ENCODE measurements at regions not wholly inside any gene's neighbourhood (a gene's known extent, or its start where the extent isn't known, plus 50 kb on each side); places are given as distances from the start of the nearest gene placed in this dataset.
A peak's percentile ranks its signal among the peaks of the same experiment; 100 is the strongest.
"Not testable (repeated sequence)": the region's sequence is repeated elsewhere in the genome, so short reads cannot be mapped to it uniquely, and the experiment has no call there.

DNA sequence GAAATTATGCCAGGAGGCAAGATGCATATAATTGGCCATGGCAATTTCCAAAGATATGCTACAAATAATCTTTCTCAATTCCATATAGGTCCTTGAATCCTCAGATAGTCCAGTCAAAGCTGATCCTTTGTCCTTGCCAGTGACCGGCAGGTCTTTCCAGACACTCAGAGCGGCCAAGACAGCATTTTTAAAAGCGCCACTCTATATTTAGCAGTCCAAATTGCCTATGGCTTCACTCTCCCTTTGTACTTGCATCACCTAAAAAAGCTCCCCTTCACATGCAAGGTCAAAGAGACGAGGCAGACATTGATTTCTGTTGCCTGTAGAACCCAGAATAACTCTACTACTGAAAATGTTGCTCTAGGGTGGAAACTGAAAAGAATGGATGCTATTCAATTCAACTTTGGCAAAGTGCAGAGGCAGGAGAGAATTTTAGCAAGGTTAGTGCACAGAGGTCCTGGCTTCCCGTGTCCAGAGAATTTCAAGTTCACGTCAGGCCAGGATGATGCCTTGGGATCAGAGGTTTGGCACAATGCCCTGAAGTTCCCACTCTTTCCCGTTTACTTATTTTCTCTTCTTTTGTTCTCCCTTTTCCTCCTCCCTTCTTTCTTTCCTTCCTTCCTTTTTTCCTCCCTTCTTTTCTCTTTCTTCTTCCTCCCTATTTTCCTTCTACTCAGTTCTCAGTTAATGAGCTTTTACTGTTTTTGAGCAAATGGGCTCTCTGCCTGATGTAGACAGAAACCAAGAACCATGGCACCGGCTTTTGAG is 108.5 kb downstream of the KCNK1 start:
- DNase-seq, result no peak

DNA sequence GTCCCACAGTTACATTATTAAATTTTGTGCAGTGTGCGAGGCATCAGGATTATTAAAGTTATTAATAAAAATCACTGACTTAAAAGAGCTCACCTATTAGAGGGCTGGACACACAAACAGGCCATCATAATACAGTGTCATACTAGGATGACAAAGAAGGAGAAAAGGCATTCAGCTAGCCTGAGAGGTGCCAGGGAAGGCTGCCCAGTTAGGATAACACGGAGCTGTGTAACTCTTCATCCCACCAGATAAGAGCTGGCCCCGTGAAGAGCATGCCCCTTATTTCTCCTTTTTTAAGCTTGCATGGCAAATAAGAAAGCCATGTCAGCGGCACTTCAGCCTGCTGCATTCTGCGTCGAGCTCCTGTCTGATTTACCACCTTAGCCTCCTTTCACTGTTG is 109.5 kb downstream of the KCNK1 start:
- no peak for DNase-seq

DNA sequence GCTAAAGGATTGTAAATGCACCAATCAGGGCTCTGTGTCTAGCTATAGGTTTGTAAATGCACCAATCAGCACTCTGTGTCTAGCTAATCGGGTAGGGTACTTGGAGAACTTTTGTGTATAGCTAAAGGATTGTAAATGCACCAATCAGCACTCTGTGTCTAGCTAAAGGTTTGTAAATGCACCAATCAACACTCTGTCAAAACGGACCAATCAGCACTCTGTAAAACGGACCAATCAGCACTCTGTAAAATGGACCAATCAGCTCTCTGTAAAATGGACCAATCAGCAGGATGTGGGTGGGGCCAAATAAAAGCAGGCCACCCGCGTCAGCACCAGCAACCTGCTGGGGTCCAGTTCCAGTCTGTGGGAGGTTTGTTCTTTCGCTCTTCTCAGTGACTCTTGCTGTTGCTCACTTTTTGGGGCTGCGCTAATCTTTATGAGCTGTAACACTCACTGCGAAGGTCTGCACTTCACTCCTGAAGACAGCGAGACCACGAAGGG is 110.3 kb downstream of the KCNK1 start:
- DNase-seq, result not testable (repeated sequence)

DNA sequence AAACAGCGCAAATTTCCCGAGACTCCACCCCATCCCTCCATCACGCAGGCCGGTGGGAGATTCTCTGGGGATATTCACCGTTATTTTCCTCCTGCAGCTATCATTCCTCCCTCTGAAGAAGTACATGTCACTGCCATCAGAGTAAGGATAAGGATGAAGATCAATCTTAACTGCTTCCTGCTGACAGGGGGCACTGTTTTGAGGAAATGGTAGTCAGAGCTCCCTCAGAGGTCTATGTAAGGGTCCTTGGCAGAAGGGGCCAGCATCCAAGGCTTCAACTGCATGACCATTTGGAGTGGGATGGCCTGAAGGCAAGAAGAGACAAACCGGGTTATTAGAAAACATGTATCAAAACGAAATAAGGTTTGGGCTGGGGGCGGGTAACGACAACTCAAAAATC is 111.5 kb downstream of the KCNK1 start:
- no peak for DNase-seq

DNA sequence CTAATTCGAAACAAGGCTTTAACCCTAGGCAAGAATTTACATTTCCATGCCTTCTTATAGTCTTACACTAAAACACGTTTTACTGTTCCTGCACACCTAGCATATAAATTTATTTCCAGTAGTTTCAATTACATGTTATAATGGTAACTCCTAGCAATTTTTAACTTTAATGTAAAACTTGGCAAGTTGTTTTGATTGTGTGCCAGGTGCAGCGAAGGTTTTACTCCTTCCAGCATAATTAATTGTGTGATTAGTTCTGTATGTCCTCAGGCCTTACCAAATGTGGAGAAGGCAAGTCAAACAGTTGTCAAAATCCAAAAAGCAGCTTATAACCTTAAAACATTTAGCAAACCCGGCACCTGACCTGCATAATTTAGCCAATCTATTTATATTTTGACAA is 114.8 kb downstream of the KCNK1 start:
- no peak for DNase-seq

DNA sequence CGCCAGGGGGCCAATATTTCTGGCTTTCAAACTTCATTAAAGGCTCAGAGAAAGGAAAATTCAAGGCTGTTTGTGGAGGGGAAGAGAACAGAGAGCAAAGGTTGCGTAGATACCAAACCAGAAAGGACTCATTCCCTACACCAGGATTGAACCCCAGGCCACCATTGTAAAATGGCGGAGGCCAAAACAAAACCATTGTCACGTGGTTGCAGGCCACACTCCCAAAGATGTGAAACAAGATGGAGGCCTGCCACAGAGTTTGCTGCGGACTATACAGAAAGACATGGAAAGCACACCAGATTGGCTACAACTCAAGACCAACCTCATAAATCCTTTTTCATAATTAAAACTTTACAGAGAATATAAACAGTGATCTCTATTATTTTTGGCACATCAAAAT is 116.5 kb downstream of the KCNK1 start:
- no peak for DNase-seq

DNA sequence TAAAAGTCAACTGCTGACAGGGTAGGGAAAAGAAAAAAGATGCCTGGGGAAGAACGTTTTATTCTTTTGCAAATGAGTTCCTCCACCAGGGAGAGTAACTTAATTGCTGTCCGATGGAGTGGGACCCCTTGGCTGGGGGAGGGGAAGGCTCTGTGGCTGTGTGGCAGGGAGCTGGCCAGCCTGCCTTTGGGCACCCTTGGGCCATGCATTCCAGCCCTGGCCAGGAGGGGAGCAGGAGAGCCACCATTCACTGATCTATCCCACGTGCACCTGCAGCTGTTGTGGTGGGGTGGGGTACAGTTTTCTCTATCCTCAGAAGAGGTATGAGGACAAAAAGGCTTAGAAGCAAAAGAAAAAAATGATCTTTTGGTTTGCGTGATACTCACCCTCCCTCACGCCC is 116.9 kb downstream of the KCNK1 start:
- no peak for DNase-seq

DNA sequence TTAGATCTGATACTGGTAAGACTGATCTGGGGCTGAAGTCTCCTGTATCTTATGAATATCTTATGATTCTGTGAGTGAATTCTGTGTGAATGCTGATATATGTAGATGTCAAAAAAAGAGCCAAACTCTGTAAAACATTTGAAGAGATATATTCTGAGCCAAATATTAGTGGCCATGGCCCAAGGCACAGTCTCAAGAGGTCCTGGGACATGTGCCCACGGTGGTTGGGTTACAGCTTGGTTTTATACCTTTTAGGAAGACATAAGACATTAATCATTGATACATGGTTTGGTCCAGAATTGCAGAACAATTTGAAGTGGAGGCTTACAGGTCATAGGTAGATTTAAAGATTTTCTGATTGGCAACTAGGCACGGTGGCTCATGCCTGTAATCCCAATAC is 118.3 kb downstream of the KCNK1 start:
- DNase-seq, result no peak

DNA sequence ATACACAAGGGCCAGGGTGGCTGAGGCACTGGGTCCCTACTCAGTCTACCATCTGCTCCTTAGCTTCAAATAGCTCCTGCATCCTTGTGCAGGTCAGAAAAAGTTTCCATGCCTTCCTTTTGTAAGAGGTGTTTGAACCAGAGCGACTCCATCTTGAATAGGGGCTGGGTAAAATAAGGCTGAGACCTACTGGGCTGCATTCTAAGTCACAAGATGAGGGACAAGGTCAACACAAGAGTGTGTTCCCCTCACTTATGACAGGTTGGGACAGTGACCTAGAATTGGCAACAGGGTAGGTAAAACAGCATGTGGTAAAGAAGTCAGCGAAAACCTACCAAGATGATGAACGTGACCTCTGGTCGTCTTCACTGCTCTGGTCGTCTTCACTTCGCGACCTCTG is 120.5 kb downstream of the KCNK1 start:
- DNase-seq, result no peak

DNA sequence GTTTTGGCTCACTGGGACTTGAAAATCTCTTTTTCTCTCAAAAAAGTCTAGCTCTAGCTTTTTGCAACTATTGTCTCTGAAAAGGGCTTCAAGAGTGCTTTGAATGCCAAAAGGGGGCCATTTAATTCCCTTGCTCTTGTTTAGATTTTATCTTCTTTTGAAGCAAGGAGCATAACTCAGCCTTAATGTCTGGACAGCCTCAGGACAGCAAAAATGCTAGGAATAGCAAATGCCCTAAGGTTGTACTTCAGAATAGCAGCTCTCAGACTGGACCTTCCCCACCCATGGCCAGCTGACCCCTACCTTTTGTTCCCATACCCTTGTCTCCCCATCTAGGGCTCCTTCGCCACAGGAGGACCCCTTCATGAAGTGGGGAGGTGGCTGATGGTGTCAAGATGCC is 121.4 kb downstream of the KCNK1 start:
- peak; percentile 71 for DNase-seq

DNA sequence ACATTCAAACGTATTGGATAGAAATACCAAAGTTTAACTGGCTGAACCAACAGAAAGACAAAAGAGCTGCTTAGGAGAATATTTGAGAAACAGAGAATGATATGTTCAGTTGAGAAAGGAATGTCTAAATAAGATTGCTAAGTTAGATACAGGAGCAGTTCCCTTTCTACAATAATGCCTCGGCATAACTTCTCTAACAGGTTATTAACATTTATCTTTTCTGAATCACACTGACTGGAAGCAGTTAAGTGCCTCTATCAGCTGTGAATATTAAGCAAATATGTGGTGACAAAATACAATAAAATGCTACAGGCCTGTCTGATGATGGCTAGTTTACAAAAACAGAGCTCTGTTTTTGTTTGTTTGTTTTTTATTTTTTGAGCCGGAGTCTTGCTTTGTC is 121.9 kb downstream of the KCNK1 start:
- DNase-seq, result no peak

DNA sequence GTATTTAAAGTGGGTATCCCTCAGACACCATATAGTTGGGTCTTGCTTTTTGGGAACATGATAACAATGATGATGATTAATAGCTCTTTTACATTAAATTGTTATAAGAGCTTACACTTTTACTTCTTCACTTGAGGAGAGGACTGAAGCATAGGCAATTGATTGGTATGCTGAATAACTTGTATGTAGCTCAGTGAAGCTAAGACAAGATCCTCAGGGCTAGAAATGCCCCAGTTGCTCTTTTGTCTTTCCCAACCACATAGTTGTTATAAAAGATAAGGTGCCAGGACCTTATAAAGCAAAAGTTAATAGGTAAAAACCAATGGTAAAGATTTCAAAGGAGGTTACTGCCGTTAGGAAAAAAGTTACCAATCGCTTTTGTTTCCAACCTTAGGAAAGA is 123.4 kb downstream of the KCNK1 start:
- DNase-seq, result no peak

DNA sequence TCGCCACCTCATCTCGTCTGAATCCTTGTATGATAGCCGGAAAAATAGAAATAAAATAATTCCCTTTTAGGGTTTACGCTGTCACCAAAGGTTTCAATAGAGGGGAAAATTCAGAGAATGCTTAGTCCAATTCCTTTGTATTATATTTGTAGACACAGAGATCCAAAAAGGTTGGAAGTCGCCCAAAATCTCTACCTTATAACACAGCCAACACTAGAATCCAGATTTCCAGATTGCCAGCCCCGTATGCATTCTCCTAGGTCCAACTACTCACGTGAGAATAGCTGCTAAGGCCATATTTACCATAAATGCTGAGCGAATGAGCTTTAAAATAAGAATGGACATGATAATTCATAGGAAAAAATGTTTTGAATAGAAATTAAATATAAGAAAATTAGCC is 124.5 kb downstream of the KCNK1 start:
- DNase-seq, result no peak

DNA sequence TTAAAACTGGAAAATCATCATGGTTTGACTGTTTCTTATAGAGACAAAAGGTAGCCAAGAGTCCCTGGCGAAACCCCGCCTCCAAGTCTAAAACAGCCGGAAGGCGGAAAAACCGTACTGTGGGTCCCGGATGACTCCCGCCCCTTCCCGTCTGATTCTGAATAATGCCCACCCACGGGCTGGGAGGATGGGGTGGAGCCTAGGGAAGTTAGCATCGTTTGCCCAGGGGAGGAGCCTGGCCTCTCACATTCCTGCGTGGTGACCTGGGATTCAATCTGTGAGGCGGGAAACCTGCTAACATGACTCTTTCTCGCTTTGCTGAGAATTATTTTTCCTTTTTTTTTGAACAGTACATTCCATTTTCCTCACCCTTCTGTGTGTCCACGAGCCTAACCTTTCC is 124.9 kb downstream of the KCNK1 start:
- no peak for DNase-seq

DNA sequence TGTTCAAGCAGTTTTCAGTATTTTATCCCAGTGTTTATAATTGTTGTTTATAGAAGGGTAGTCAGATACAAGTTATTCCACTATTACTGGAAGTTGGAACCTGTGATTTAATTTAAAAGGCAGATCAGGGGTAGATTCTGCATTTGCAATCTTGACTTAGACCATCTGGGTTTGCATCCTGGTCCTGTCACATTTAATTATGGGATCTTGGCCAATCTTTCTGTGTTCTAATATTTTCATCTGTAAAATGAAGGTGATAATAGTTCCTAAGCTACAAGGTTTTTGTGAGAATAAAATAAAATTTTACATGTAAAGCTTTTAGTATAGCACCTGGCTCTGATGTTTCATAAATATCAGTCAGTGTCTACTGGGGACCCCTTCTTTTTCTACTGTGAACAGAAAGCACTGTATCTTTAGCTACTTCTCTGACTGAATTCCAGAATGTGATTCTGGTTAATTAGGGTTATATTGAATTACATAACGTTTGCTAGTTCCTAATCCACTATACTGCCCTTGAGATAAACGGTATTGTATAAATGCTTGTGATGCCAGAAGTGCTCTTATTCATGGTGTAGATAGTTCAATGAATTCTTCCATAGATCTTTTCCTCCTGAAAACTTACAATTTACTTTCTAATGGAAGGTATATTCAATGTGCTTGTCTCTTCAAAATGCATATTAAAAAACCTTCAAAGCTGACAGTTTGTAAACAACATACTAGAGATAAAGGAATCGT is 131.0 kb downstream of the KCNK1 start:
- DNase-seq, result no peak

DNA sequence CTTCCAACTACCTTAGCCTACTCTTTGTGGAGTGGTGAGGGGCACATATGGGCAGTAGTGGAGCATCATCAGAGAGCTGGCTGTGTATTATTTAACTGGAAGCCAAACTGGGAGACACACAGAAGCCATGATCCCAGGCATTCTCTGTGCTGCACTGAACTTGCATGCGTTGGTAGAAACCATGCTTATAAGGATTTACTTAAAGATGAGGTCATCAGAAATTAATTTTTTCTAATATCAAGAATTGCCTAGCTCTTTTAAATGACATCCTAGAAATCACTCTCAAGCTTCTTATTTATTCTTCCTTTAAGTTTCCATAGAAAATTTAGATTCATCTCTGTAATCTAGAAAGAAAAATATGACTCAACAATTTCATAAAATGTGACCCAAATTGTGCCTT is 136.2 kb downstream of the KCNK1 start:
- no peak for DNase-seq

DNA sequence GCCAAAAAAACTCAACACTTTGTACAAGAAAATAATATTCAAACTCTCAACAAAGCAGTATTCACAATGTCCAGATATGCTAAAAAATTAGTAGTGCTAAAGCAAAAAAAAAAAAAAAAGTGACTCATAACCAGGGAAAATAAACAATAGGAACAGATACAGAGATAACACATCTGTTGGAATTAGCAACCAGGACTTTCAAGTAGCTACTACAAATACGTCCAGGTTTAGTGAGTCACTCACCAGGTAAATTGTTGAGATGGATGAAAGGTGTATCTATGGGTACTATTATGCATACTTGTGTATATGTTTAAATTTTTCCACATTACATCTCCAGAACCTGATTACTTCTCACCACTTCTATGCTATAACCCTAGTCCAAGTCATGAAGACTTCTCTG is 144.8 kb upstream of the SLC35F3 start:
- DNase-seq, result no peak

DNA sequence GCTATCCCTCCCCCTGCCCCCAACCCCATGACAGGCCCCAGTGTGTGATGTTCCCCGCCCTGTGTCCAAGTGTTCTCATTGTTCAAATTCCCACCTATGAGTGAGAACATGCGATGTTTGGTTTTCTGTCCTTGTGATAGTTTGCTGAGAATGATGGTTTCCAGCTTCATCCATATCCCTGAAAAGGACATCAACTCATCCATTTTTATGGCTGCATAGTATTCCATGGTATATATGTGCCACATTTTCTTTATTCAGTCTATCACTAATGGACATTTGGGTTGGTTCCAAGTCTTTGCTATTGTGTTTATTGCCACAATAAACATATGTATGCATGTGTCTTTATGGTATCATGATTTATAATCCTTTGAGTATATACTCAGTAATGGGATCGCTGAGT is 140.2 kb upstream of the SLC35F3 start:
- DNase-seq, result not testable (repeated sequence)

DNA sequence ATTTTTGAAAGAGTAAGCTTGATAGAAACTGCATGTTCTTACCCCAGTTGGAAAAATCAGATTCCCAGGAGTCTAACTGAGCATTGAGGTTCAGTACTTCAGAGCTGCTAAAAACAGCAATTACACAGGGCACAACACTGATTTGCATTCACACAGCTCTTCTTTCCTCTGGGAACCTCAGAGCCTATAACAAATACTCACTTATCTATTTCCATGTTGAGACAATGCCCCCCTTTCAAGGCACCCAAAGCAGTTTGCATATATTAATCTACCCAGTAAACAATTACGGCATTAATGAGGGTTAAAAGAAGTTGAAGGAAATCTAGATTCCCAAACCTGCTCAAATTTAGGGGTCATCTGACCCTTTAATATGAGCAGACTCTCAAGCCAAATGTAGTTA is 126.9 kb upstream of the SLC35F3 start:
- no peak for DNase-seq

DNA sequence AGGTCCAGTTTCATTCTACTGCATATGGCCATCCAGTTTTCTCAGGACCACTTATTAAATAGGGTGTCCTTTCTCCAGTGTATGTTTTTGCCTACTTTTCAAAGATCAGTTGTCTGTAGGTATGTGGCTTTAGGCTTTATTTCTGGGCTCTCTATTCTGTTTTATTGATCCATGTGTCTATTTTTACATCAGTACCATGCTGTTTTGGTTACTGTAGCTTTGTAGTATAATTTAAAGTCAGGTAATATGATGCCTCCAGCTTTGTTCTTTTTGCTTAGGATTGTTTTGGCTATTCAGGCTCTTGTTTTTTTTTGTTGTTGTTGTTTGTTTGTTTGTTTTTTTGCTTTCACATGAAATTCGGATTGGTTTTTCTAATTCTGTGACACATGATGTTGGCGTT is 124.4 kb upstream of the SLC35F3 start:
- DNase-seq, result no peak

DNA sequence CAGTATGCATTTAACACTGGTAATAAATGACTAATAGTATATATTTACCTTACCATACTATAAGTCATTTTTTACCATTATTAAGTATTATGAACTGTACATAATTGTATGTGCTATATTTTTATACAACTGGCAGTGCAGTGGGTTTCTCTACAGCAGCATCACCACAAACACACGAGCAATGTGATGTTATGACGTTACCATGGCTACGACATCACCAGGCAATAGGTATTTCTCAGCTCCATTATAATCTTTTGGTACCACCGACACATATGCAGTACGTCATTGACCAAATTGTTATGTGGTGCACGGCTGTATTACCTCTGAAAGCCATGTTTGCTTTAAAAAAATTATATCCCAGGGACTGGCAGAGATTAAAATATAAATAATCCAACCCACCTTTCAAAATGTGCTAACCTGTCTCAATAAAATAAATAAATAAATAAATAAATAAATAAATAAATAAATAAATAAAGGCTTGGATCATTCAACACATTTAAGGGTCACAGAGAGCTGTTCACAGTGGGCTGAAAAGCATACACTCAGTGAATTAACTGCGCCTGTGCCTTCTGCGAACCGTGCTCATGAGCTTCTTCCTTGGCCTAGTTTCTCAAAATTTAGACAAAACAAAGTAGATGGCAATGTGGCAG is 121.4 kb upstream of the SLC35F3 start:
- no peak for DNase-seq

DNA sequence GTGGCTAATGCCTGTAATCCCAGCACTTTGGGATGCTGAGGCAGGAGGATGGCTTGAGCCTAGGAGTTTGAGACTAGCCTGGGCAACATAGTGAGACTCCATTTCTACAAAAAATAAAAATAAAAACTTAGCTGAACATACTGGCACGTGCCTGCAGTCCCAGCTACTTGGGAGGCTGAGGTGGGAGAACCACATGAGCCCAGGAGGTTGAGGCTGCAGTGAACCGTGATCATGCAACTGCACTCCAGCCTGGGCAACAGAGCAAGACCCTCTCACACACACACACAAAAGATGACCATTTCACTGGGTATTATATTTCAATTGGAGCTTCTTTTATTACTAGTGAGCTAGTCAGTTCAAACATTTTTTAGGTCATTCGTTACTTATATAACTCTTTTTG is 116.9 kb upstream of the SLC35F3 start:
- DNase-seq, result no peak

DNA sequence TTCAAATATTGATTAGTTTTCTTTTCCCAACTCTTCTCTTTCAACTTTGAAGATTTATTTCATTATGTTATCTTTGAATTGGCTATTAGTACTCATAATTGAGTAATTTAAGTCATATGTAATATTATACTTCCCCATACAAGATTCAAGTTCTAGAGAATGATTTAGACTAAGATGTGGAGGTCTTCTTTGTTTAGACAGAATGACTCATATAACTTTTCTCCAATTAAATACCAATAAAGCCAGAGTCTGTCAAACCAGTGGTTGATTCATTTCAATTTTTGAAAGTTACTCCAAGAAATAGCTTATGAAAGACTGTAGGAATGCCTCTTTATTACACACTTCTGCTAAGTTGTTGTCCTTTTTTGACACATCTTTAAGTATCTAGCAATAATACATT is 115.8 kb upstream of the SLC35F3 start:
- no peak for DNase-seq

DNA sequence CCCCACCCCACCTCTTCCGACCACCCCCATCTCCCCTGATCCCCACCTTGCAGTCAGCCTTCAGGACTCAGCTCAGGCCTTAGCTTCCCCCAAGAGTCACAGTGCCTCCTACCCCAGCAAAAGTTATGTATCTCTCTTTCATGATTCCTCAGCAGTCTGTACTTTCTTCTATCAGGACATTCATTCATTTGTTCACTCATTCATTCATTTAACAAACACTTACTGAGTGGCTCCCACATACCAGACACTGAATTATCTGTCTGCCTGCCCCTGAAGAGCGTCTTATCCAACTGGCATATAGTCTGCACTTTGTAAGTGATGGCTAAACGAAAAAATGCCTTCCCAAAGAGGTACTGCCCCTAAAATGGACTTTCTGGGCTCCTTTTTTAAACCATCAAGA is 114.4 kb upstream of the SLC35F3 start:
- DNase-seq, result no peak
